ENCODE measurements at regions not wholly inside any gene's neighbourhood (a gene's known extent, or its start where the extent isn't known, plus 50 kb on each side); places are given as distances from the start of the nearest gene placed in this dataset.

- no peak for TF ChIP-seq CTCF (IDR thresholded peaks at IDR 0.05)
- TF ChIP-seq POLR2A (IDR thresholded peaks at IDR 0.05) = no peak
Measured at GRCh38 chr3:81989758-81990157, 228.3 kb upstream of the GBE1 start.
